WTC11 (cell line): ENCODE measurements at regions not wholly inside any gene's neighbourhood (a gene's known extent, or its start where the extent isn't known, plus 50 kb on each side); places are given as distances from the start of the nearest gene placed in this dataset.

Experiments
- ATAC-seq: fragments of 200-7000 bp; cut with Tn5 transposase; 2 replicates; pipeline ENCODE4 v1.10.0; 2021; ENCODE audit warnings: mild to moderate bottlenecking, moderate library complexity
- CTCF ChIA-PET: fragments of 300-600 bp; sonication (Branson Sonifier 250); formaldehyde crosslinking; loops from one replicate; lab custom pipeline; 2021; ENCODE audit warnings: antibody characterized with exemption; lab: Charles Lee
- POLR2A ChIA-PET: fragments of 350-600 bp; sonication (Branson Sonifier 250); formaldehyde crosslinking; loops from one replicate; lab custom pipeline; 2021; ENCODE audit warnings: antibody characterized with exemption; lab: Charles Lee
- DNase-seq: peaks from one replicate; pipeline ENCODE4 v3.0.0; 2021; ENCODE audit warnings: low spot score
- H3K27ac Mint-ChIP-seq: 2 replicates; pipeline ENCODE4 v1.8.0; 2021; ENCODE audit warnings: mixed read lengths
- H3K27me3 Mint-ChIP-seq: 2 replicates; pipeline ENCODE4 v1.8.0; 2021; ENCODE audit warnings: low read depth, mild to moderate bottlenecking, moderate library complexity, mixed read lengths
- H3K36me3 Mint-ChIP-seq: 2 replicates; pipeline ENCODE4 v1.8.0; 2021; ENCODE audit warnings: mixed read lengths
- H3K4me1 Mint-ChIP-seq: 2 replicates; pipeline ENCODE4 v1.8.0; 2022; ENCODE audit warnings: mixed read lengths
- H3K4me3 Mint-ChIP-seq: 2 replicates; pipeline ENCODE4 v1.8.0; 2021; ENCODE audit warnings: mild to moderate bottlenecking, moderate library complexity, mixed read lengths
- H3K9me3 Mint-ChIP-seq: 2 replicates; pipeline ENCODE4 v1.8.0; 2021; ENCODE audit warnings: mixed read lengths
- AR ChIP-seq: fragments of 250-450 bp; sonication (Bioruptor Pico); IDR thresholded peaks from 2 replicates; pipeline ENCODE4 v1.9.0; 2021; ENCODE audit warnings: mild to moderate bottlenecking
- ATF1 ChIP-seq: sonication (generic); formaldehyde crosslinking; IDR thresholded peaks from 2 replicates; pipeline ENCODE4 v1.8.1; 2023; ENCODE audit warnings: mild to moderate bottlenecking, moderate library complexity, missing genetic modification reagents
- CBFB ChIP-seq: sonication (generic); formaldehyde crosslinking; IDR thresholded peaks from 2 replicates; pipeline ENCODE4 v1.8.1; 2022; ENCODE audit warnings: mild to moderate bottlenecking, low read depth, missing genetic modification reagents
- EMX1 ChIP-seq: fragments of 250-450 bp; sonication (Bioruptor Pico); IDR thresholded peaks from 2 replicates; pipeline ENCODE4 v1.8.0; 2021; ENCODE audit warnings: mild to moderate bottlenecking
- FOXK1 ChIP-seq: sonication (generic); formaldehyde crosslinking; IDR thresholded peaks from 2 replicates; pipeline ENCODE4 v1.8.0; 2022; ENCODE audit warnings: mild to moderate bottlenecking, moderate library complexity, missing genetic modification reagents
- FOXP1 ChIP-seq: sonication (generic); formaldehyde crosslinking; IDR thresholded peaks from 2 replicates; pipeline ENCODE4 v1.8.0; 2022; ENCODE audit warnings: missing genetic modification reagents, mild to moderate bottlenecking, moderate library complexity, borderline replicate concordance
- HMGA2 ChIP-seq: fragments of 250-450 bp; sonication (Bioruptor Pico); IDR thresholded peaks from 2 replicates; pipeline ENCODE4 v1.4.0; 2021; ENCODE audit warnings: mild to moderate bottlenecking, moderate library complexity
- HMGXB4 ChIP-seq: sonication (generic); formaldehyde crosslinking; IDR thresholded peaks from 2 replicates; pipeline ENCODE4 v1.8.1; 2023; ENCODE audit warnings: mild to moderate bottlenecking, moderate library complexity, missing genetic modification reagents
- IRF2 ChIP-seq: sonication (generic); formaldehyde crosslinking; IDR thresholded peaks from 2 replicates; pipeline ENCODE4 v1.8.0; 2022; ENCODE audit warnings: low read depth, missing genetic modification reagents, borderline replicate concordance
- MXD4 ChIP-seq: fragments of 250-450 bp; sonication (Bioruptor Pico); IDR thresholded peaks from 2 replicates; pipeline ENCODE4 v1.8.0; 2021; ENCODE audit warnings: mild to moderate bottlenecking, moderate library complexity, borderline replicate concordance
- PRDM15 ChIP-seq: sonication (generic); formaldehyde crosslinking; IDR thresholded peaks from 2 replicates; pipeline ENCODE4 v1.8.0; 2022; ENCODE audit warnings: missing genetic modification reagents
- SP1 ChIP-seq: sonication (generic); formaldehyde crosslinking; conservative IDR thresholded peaks from 2 replicates; pipeline ENCODE4 v1.8.1; 2022; ENCODE audit warnings: missing genetic modification reagents
- TCF7 ChIP-seq: sonication (generic); formaldehyde crosslinking; IDR thresholded peaks from 2 replicates; pipeline ENCODE4 v1.8.0; 2022; ENCODE audit warnings: mild to moderate bottlenecking, low read depth, missing genetic modification reagents, moderate library complexity
- USF2 ChIP-seq: sonication (generic); formaldehyde crosslinking; IDR thresholded peaks from 2 replicates; pipeline ENCODE4 v1.8.1; 2023; ENCODE audit warnings: mild to moderate bottlenecking, missing genetic modification reagents, moderate library complexity
- ZNF281 ChIP-seq: sonication (generic); formaldehyde crosslinking; IDR thresholded peaks from 2 replicates; pipeline ENCODE4 v1.8.0; 2023; ENCODE audit warnings: mild to moderate bottlenecking, missing genetic modification reagents
- ZNF396 ChIP-seq: fragments of 250-450 bp; sonication (Bioruptor Pico); IDR thresholded peaks from 2 replicates; pipeline ENCODE4 v1.8.0; 2021; ENCODE audit warnings: mild to moderate bottlenecking, moderate library complexity, borderline replicate concordance

GRCh38 chrX:981791-982626, 230.4 kb downstream of the CRLF2 start (continued):
- TF ChIP-seq ZNF281 (CRISPR knock-in tag) (peak; percentile 43; the same call in 1 of the 2 replicates), MXD4 (no peak), HMGXB4 (CRISPR knock-in tag) (no peak), HMGA2 (CRISPR knock-in tag) (no peak), FOXK1 (peak; percentile 41; the same call in 1 of the 2 replicates), AR (CRISPR knock-in tag) (no peak), PRDM15 (CRISPR knock-in tag) (no peak)
- TF ChIP-seq, all 79 proteins: peak for 5

GRCh38 chrX:980587-981235, 231.7 kb downstream of the CRLF2 start:
- ATAC-seq (no peak), DNase-seq (no peak)
- peaks cover 20% of the 10 kb centered on the region for H3K9me3 Mint-ChIP-seq
- ChIA-PET CTCF (no interaction called here), POLR2A (no interaction called here)
- H3K36me3 Mint-ChIP-seq, result peaks cover 26% of the 10 kb centered on the region
- peaks cover 42% of the 10 kb centered on the region for H3K4me1 Mint-ChIP-seq
- H3K27ac Mint-ChIP-seq, result no peak overlapping the region; the same call in 1 of the 2 replicates
- H3K4me3 Mint-ChIP-seq, result peak overlapping the region; percentile 64
- peaks cover 48% of the 10 kb centered on the region for H3K27me3 Mint-ChIP-seq
- TF ChIP-seq IRF2 (CRISPR knock-in tag), result no peak
- TF ChIP-seq EMX1 (CRISPR knock-in tag), result no peak
- no peak for TF ChIP-seq CBFB (CRISPR knock-in tag)
- no peak for TF ChIP-seq SP1 (CRISPR knock-in tag)
- no peak for TF ChIP-seq USF2 (CRISPR knock-in tag)
- no peak for TF ChIP-seq ZNF396
- TF ChIP-seq ATF1 (CRISPR knock-in tag), result no peak
- TF ChIP-seq TCF7, result no peak
- TF ChIP-seq FOXP1 (CRISPR knock-in tag), result no peak
- TF ChIP-seq HMGXB4 (CRISPR knock-in tag), result no peak
- no peak for TF ChIP-seq ZNF281 (CRISPR knock-in tag)
